Neural cell (in vitro differentiated cells): ENCODE measurements at regions not wholly inside any gene's neighbourhood (a gene's known extent, or its start where the extent isn't known, plus 50 kb on each side); places are given as distances from the start of the nearest gene placed in this dataset.

Source experiments
- CTCF ChIP-seq: fragments of 450-650 bp; IDR thresholded peaks from 2 replicates; pipeline ENCODE4 v1.5.1; 2014; ENCODE audit warnings: antibody characterized with exemption, mild to moderate bottlenecking, moderate library complexity; ENCODE audit not compliant: poor library complexity, severe bottlenecking
- MXI1 ChIP-seq: fragments of 450-650 bp; conservative IDR thresholded peaks from 2 replicates; pipeline ENCODE4 v1.6.1; 2014; ENCODE audit warnings: antibody characterized with exemption, mild to moderate bottlenecking; ENCODE audit not compliant: poor library complexity, severe bottlenecking
- TAF1 ChIP-seq: IDR thresholded peaks from 2 replicates; pipeline ENCODE4 v1.6.1; 2012; ENCODE audit warnings: low read depth

GRCh38 chr10:9743639-9744038 lies 1274.0 kb upstream of the CELF2 start:
- TF ChIP-seq TAF1 (no peak), CTCF (no peak), MXI1 (no peak)
